Right renal pelvis (tissue), 4 donors: ENCODE measurements at regions not wholly inside any gene's neighbourhood (a gene's known extent, or its start where the extent isn't known, plus 50 kb on each side); places are given as distances from the start of the nearest gene placed in this dataset.
"Not testable (repeated sequence)": the region's sequence is repeated elsewhere in the genome, so short reads cannot be mapped to it uniquely, and the experiment has no call there.

Experiments used
- DNase-seq, 4 donors: peaks; one replicate each; pipeline ENCODE4 v3.0.0-alpha.2; 2013; ENCODE audit warnings: low read depth in 4 of 4, low spot score in 3 of 4, missing footprints in 1 of 4

GRCh38 chr4:20124317-20125026, 127.2 kb upstream of the SLIT2 start:
- no peak for DNase-seq

DNA sequence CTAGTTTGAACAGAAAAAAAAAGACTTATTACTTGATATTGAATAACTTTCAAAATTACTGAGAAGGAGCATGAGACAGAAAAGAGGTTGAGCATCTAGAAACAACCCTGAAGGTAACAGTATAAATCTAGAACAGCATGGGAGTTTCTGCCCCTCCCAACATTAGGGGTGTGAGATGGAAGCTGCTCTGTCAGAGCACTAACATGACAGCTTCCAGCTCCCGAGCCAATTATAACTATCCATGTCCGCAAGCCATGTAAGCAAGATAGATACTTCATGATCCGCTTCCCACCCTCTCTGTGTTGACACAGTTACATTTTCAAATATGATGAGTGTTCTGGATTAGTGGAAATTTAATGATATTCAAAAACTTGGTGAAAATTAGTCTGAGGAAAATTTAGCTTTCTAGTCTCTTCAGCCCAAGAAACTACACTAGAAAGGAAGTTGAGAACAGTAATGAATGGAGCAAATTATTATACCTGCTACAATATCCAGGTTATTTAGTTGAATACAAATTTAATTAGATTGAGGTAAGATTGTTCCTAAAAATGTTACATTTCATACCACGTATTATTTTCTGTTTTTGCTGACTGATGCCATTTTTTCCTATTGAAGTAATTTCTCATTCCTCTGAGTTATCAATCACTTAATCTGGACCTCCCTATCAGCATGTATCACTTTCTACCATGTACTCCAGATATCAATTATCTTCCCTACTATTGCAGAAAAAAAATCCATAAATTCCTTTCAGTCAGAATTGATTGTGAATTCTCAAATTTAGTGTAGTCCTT, 129.3 kb upstream of the SLIT2 start:
- no peak for DNase-seq

DNA sequence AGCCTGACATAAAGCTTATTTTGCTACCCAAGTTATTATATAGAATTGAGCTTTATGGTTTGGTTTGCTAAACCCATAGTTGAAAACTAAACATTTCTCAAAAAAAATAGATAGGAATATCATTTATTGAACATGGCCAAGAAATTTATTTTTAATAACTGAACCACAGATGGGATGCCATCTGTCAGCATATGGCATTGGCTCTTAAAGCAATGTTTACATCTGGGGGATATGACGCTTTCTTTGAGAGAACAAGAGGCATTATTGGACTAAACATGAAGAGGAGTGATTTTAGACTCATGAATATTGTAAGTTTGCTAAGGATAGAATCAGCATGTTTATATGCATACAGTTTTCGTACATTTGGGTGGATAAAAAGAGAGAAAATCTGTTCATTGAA, 132.6 kb upstream of the SLIT2 start:
- no peak for DNase-seq

DNA sequence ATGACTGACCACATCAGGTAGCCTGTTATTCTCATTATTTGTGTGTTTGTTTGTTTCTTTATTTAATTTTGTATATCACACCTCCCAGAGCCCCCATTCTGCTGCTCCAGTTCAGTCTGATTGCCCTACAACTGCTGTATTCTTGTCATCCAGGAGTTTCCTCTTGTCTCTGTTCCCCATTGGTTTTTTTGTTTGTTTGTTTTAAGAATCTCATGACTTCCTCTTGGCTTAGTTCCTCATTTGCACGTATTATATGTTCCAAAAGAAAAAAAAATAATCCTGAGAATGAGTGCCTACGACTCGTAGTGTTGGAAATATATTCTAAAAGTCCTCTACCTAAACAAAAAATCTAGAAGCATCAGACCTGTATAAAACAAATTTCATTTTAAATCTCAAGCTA, 142.3 kb upstream of the SLIT2 start:
- DNase-seq: no peak

DNA sequence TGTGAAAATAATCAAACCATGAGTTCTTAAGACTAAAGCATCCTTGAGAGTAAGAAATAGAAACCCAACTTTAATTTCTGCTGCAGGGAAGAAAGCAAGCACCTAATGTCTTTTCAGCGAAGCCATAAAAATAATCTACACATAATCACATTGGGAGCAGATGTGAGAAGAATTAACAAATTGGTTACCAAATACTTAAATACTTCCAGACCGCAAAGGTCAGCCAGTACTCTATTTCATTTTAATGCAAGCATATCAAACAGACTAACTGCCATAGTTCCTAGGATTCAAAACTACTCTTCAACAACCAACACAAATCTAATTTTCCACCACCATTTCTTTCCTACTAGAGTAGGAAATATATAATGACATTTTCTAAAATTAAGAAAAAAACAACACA, 144.8 kb upstream of the SLIT2 start:
- no peak for DNase-seq

- no peak for DNase-seq
These were observed 149.9 kb upstream of the SLIT2 start for GRCh38 chr4:20101831-20102230.

DNA sequence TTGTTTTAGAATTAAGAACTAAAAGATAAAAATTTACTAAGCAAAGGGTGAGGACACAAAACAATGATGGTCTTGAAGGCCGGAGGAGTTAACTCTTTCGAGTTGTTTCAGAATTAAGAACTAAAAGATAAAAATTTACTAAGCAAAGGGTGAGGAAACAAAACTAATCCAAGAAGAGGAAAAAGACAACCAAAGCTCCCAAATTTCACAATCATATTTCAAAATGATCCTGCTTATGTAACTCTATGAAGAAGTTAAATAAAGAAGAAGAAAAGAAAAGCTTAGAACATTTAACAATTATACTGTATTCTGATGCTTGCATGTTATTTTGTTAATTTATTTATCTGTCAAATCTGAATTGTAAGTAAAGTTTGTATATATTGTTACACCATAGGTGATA, 154.8 kb upstream of the SLIT2 start:
- no peak for DNase-seq

DNA sequence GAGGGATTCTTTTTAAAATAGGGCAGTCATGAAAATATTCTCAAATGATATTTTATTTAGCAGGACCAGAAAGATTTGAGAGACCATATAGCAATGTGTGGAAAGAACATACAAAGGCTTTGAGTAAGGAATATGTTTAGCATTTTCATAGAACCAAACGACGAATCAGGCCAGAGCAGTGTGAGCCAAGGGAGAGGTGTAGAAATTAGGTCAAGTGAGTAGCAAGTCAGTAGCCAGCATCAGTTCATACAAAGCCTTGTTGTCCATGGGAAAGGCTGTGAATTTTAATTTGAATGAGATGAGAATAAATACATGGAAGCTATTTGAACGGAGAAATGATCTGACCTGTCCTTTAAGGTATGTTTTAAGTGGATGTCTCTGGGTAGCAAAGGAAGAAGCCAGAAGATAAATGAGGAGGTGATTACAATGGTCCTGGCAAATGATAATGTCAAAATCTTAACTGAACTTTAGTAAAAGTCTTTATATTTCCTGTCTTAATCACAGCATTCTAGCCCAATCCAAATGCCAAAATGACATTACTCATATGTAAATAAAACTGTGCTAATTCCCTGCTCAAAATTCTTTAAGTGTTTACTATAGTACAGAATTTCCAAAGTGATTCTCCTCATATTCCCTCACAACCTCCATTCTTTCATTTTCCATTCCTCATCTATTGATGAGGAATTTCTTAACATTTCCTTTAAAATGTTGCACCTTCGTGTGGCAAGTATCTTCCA, 155.7 kb upstream of the SLIT2 start:
- no peak for DNase-seq

GRCh38 chr4:20091781-20092180, 159.9 kb upstream of the SLIT2 start:
- no peak for DNase-seq

DNA sequence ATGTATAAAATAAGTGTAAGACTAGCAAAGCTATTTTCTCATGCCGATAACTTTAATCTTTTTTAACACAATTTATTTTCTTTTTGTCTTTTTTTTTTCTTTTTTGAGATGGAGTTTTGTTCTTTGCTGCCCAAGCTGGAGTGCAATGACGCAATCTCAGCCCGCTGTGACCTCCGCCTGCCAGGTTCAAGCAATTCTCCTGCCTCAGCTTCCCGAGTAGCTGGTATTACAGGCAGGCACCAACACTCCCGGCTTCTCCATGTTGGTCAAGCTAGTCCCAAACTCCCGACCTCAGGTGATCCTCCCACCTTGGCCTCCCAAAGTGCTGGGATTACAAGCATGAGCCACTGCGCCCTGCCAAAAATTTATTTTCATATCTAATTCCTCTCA, 164.2 kb upstream of the SLIT2 start:
- DNase-seq: no peak

DNA sequence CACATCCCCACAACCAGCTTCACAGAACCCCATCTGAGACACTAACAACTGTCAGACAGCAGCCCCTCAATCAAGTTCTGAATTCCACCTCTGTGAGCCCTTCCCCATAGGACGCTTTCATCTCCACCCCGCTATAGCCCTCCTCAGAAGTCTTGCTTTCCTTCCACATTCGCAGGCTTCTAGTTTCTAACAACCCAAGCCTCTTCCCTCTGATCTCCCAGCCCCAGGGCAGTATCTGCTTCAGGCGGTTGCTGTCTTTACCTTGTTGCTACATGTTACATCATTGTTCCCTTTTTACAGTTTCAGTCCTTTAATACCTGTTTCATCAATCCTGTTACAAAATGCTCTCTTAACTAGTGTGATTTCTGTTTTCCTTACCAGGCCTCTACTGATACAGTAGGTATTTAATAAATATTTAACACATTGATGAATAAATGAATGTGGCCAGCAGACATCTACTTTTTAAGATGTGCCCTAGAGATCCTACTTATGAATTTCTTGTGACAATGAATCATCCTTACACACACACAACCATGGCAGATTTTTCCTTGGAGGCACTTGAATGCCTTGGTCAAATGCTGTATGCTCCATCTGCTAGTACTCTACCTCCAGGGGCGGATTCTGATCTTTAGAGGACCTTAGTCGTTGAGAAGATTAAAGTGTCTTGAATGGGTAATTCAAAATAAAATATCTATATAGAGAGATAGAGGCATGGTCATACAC, 164.7 kb upstream of the SLIT2 start:
- no peak for DNase-seq

DNA sequence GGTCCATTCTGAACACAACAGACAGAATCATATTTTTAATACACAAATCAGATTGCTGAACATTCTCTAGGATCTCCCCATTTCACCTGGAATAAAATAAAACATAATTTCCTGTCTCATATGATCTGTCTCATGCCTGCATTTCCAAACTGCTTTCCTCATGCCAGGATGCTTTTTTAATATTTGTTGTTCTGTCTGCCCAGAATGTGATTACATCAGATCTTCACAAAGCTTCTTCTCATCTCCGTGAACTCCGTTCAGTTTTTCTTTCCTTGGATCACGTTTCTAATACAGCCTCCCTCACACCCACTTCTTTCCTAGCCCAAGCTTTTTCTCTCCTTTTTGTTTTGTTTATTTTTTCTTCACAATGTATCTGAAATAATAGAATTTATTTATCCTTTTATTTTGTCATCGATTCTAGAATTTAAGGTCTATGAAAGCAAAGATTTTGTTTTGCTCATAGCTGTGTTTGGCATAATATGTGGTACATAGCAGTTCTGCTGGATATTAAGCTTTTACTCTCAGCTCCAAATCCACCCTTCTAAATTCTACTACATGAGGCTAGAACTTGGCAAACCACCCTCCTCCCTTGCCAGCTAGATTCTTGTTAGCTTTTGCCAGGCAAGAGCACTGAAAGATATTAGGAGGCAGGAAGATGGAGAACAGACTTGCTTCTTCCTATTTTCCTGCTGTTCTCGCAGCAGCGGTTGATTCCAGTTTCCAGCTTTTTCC, 165.5 kb upstream of the SLIT2 start:
- no peak for DNase-seq

DNA sequence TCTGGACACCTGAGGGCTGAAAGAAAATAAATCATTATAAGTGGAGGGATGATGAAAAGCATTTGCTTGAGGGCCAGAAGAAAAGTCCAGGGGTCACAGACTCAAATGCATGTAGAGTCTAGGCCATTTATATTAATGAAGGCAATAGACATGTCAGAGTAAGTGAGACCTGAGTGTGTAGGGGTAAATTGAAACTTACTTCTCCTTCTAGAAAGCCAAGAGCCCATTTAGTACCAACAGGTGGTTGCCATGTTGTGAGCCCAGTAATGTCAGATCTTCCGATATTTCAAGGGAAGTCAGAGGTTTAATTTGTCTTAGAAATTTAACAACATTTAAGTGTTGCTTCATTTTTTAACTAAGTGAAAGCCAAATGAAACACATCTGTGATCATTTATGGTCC, 166.1 kb upstream of the SLIT2 start:
- DNase-seq: no peak

- no peak for DNase-seq
These were observed 166.5 kb upstream of the SLIT2 start for GRCh38 chr4:20085156-20085555.

DNA sequence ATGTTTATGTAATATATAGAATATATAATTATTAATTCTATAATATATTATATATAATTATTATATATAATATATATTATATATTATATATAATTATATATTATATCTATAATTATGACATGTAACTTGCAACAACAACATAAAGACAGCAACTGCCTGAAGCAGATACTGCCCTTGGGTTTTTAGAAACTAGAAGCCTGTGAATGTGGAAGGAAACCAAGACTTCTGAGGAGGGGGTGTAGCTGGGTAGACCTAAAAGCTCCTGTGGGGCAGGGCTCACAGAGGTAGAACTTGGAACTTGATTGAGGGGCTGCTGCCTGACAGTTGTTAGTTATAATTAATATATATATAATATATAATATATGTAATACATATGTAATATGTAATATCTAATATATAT, 167.2 kb upstream of the SLIT2 start:
- no peak for DNase-seq

GRCh38 chr4:20078644-20079043, 173.1 kb upstream of the SLIT2 start:
- no peak for DNase-seq

GRCh38 chr4:20075248-20075871, 176.3 kb upstream of the SLIT2 start:
- no peak for DNase-seq

DNA sequence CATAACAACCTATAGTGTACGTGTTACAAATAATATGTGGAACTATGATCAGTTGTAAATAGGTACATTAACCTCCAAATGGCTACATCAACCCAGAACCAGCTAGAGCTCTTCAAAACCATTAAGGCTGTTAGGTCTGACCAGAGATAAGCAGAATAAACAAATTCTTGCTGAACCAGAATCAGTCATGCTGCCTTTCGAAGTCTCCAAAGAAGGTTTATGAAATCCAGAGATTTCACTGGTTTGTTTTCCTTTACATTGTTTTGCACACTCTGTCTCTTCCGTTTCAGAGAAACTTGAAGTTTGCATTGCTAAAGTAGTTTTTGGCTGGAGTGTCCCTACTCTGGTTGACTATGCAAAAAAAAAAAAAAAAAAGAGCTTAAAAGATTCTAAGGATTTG, 177.3 kb upstream of the SLIT2 start:
- DNase-seq: no peak

DNA sequence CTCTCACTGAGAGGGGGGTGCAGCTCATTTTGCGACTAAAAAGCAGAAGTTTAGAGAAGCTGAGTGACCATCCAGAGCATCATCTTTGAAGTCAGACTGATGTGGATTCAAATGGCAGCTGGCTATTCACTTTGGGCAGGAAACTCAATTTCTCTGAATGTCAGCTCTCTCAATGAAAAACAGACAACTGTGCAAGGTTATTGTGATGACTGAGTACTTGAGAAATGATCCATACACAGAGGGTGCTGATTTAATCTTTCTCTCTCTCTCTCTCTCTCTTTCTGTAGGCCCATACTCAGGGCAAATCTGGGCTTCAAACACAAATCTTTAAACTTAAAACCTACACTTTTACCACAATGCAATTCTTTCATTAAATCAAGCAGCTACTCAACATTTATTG, 185.8 kb upstream of the SLIT2 start:
- DNase-seq: no peak

DNA sequence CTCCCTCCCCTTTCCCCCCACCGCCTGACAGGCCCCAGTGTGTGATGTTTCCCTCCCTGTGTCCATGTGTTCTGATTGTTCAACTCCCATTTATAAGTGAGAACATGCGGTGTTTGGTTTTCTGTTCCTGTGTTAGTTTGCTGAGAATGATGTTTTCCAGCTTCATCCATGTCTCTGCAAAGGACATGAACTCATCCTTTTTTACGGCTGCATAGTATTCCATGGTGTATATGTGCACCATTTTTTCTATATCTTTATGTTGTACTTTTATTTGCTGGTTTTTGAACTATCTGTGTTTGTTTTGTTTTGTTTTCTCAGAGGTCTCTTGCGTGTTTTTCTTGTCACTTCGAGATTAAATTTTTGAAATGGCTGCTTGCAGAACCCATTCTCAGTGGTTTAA, 188.8 kb upstream of the SLIT2 start:
- DNase-seq: not testable (repeated sequence)
